HCT116 (cell line): ENCODE measurements at regions not wholly inside any gene's neighbourhood (a gene's known extent, or its start where the extent isn't known, plus 50 kb on each side); places are given as distances from the start of the nearest gene placed in this dataset.

Experiments used
- EZH2 ChIP-seq: fragments of 200-600 bp; sonication (generic); IDR thresholded peaks from 2 replicates; pipeline ENCODE4 v1.6.1; 2017; ENCODE audit warnings: antibody characterized with exemption, mixed run types
- EZH2phosphoT487 ChIP-seq: fragments of 200-600 bp; IDR thresholded peaks from 2 replicates; pipeline ENCODE4 v1.6.1; 2018; ENCODE audit warnings: antibody characterized with exemption, borderline replicate concordance
- POLR2A ChIP-seq: IDR thresholded peaks from 2 replicates; pipeline ENCODE4 v1.7.0; 2011; ENCODE audit warnings: borderline replicate concordance; ENCODE audit not compliant: insufficient read depth, insufficient read length; ENCODE audit errors: extremely low read depth
- POLR2AphosphoS5 ChIP-seq: IDR thresholded peaks from 2 replicates; pipeline ENCODE4 v1.6.1; 2011; ENCODE audit warnings: mild to moderate bottlenecking, low read depth, low read length, moderate library complexity
- RAD21 ChIP-seq: IDR thresholded peaks from 2 replicates; pipeline ENCODE4 v1.6.1; 2012; ENCODE audit warnings: low read depth, mild to moderate bottlenecking
- SRF ChIP-seq: IDR thresholded peaks from 2 replicates; pipeline ENCODE4 v1.6.1; 2012; ENCODE audit warnings: low read depth
- TF ChIP-seq, protein P1 (sequence below): IDR thresholded peaks from 2 replicates; pipeline ENCODE4 v1.6.1; 2011; ENCODE audit warnings: mild to moderate bottlenecking, low read length, moderate library complexity; ENCODE audit not compliant: insufficient replicate concordance; ENCODE audit errors: extremely low read depth
- TF ChIP-seq, protein P2 (sequence below): IDR thresholded peaks from 2 replicates; pipeline ENCODE4 v1.6.1; 2012
- TF ChIP-seq, protein P3 (sequence below): IDR thresholded peaks from 2 replicates; pipeline ENCODE4 v1.6.1; 2012
- TF ChIP-seq, protein P4 (sequence below), 3 experiments: fragments of 200-600 bp in 1 of 3; sonication (generic) in 1 of 3; IDR thresholded peaks in 2 of 3; conservative IDR thresholded peaks in 1 of 3; 2 replicates each; pipeline ENCODE4 v1.5.1; 2012 to 2017; ENCODE audit warnings: low read depth in 2 of 3, low read length in 2 of 3, antibody characterized with exemption in 1 of 3, borderline replicate concordance in 1 of 3, control low read depth in 1 of 3, mild to moderate bottlenecking in 1 of 3, mixed read lengths in 1 of 3, mixed run types in 1 of 3, moderate library complexity in 1 of 3; ENCODE audit not compliant: insufficient read depth in 1 of 3

DNA sequence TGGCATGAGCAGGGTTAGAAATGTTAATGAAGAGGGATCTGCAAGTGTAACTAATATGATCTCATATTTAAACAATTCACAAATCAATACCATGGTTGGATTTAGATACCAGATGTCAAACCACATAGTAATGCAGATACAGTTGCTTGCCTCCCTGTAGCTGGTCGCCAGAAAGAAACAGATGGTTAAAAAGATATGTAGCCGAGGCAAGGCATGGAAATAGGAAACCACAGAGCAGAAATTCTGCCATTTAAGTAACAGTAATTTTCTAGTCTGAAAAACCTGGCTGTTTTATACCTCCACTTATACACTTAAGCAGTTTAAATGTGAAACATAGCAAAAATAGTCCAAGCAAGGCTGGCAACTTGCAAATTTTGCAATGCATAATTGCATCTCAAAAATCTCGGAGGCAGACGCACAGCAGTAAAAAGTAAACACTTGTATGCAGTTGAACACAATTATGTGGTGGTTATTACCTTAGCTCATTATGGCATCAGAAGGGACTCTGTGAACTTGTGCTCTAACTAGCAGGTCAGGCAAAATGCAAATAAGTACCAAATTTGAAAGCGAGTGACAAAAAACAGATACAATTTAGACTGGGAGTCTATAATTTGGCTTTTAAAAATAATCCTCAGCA is 126.8 kb downstream of the NAA11 start:
- TF ChIP-seq, protein P1, sequence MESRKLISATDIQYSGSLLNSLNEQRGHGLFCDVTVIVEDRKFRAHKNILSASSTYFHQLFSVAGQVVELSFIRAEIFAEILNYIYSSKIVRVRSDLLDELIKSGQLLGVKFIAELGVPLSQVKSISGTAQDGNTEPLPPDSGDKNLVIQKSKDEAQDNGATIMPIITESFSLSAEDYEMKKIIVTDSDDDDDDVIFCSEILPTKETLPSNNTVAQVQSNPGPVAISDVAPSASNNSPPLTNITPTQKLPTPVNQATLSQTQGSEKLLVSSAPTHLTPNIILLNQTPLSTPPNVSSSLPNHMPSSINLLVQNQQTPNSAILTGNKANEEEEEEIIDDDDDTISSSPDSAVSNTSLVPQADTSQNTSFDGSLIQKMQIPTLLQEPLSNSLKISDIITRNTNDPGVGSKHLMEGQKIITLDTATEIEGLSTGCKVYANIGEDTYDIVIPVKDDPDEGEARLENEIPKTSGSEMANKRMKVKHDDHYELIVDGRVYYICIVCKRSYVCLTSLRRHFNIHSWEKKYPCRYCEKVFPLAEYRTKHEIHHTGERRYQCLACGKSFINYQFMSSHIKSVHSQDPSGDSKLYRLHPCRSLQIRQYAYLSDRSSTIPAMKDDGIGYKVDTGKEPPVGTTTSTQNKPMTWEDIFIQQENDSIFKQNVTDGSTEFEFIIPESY, result no peak
- TF ChIP-seq EZH2phosphoT487 (no peak), EZH2 (no peak), POLR2A (no peak), SRF (no peak), POLR2AphosphoS5 (no peak), RAD21 (no peak)
- TF ChIP-seq, protein P2, sequence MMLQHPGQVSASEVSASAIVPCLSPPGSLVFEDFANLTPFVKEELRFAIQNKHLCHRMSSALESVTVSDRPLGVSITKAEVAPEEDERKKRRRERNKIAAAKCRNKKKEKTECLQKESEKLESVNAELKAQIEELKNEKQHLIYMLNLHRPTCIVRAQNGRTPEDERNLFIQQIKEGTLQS, result no peak
- TF ChIP-seq, protein P3, sequence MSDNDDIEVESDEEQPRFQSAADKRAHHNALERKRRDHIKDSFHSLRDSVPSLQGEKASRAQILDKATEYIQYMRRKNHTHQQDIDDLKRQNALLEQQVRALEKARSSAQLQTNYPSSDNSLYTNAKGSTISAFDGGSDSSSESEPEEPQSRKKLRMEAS, result no peak
- TF ChIP-seq, protein P4, sequence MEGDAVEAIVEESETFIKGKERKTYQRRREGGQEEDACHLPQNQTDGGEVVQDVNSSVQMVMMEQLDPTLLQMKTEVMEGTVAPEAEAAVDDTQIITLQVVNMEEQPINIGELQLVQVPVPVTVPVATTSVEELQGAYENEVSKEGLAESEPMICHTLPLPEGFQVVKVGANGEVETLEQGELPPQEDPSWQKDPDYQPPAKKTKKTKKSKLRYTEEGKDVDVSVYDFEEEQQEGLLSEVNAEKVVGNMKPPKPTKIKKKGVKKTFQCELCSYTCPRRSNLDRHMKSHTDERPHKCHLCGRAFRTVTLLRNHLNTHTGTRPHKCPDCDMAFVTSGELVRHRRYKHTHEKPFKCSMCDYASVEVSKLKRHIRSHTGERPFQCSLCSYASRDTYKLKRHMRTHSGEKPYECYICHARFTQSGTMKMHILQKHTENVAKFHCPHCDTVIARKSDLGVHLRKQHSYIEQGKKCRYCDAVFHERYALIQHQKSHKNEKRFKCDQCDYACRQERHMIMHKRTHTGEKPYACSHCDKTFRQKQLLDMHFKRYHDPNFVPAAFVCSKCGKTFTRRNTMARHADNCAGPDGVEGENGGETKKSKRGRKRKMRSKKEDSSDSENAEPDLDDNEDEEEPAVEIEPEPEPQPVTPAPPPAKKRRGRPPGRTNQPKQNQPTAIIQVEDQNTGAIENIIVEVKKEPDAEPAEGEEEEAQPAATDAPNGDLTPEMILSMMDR (IDR thresholded peaks at IDR 0.05 in 2 of 3, conservative IDR thresholded peaks at IDR 0.05 in 1 of 3; ENCODE audit: borderline replicate concordance in 1 of 3, insufficient read depth in 1 of 3, low read depth in 2 of 3, low read length in 2 of 3), result no peak
